Astrocyte (in vitro differentiated cells and primary cell): ENCODE measurements at regions not wholly inside any gene's neighbourhood (a gene's known extent, or its start where the extent isn't known, plus 50 kb on each side); places are given as distances from the start of the nearest gene placed in this dataset.
"Not testable (repeated sequence)": the region's sequence is repeated elsewhere in the genome, so short reads cannot be mapped to it uniquely, and the experiment has no call there.

Experiments used
- EZH2 ChIP-seq: IDR thresholded peaks from 2 replicates; pipeline ENCODE4 v1.6.1; 2012; ENCODE audit warnings: mild to moderate bottlenecking, low read length, inconsistent platforms; ENCODE audit not compliant: insufficient read depth
- TF ChIP-seq, protein P1 (sequence below): IDR thresholded peaks from 2 replicates; pipeline ENCODE4 v1.5.1; 2011; ENCODE audit warnings: low read depth, mild to moderate bottlenecking, inconsistent platforms, low read length, moderate library complexity; ENCODE audit not compliant: insufficient read depth

GRCh38 chr5:1606951-1607350 lies 83.2 kb upstream of the LPCAT1 start:
- TF ChIP-seq EZH2 = not testable (repeated sequence)
- TF ChIP-seq, protein P1, sequence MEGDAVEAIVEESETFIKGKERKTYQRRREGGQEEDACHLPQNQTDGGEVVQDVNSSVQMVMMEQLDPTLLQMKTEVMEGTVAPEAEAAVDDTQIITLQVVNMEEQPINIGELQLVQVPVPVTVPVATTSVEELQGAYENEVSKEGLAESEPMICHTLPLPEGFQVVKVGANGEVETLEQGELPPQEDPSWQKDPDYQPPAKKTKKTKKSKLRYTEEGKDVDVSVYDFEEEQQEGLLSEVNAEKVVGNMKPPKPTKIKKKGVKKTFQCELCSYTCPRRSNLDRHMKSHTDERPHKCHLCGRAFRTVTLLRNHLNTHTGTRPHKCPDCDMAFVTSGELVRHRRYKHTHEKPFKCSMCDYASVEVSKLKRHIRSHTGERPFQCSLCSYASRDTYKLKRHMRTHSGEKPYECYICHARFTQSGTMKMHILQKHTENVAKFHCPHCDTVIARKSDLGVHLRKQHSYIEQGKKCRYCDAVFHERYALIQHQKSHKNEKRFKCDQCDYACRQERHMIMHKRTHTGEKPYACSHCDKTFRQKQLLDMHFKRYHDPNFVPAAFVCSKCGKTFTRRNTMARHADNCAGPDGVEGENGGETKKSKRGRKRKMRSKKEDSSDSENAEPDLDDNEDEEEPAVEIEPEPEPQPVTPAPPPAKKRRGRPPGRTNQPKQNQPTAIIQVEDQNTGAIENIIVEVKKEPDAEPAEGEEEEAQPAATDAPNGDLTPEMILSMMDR = not testable (repeated sequence)
